H1 (cell line): ENCODE measurements at regions not wholly inside any gene's neighbourhood (a gene's known extent, or its start where the extent isn't known, plus 50 kb on each side); places are given as distances from the start of the nearest gene placed in this dataset.

ENCODE experiments used
- CTCF ChIA-PET: fragments of 300-600 bp; sonication (Branson Sonifier 250); formaldehyde crosslinking; loops from one replicate; lab custom pipeline; 2021; ENCODE audit not compliant: partially characterized antibody; lab: Charles Lee
- POLR2A ChIA-PET: fragments of 300-600 bp; sonication (Branson Sonifier 250); formaldehyde crosslinking; loops from one replicate; lab custom pipeline; 2021; ENCODE audit warnings: inconsistent platforms; ENCODE audit not compliant: partially characterized antibody; lab: Charles Lee
- DNase-seq, 2 experiments: peaks; one replicate each; pipeline versions ENCODE4 v3.0.0 to v3.0.0-alpha.2; 2010 to 2022; ENCODE audit warnings: low spot score in 2 of 2, low read depth in 1 of 2, mixed read lengths in 1 of 2
- FAIRE-seq: peaks from 2 replicates; lab custom pipeline; 2011; peaks lifted over from hg19 to GRCh38; lab: Jason Lieb, UNC
- H2AFZ ChIP-seq: 2 replicates; pipeline ENCODE4 v1.8.1; 2012; ENCODE audit warnings: low read length, inconsistent platforms
- H2AK5ac ChIP-seq: 2 replicates; pipeline ENCODE4 v1.6.1; 2013; ENCODE audit warnings: low read depth, low read length
- H2BK120ac ChIP-seq: replicated peaks from 2 replicates; pipeline ENCODE3; 2013; ENCODE audit warnings: low read depth, low read length, inconsistent platforms
- H2BK12ac ChIP-seq: 2 replicates; pipeline ENCODE4 v1.6.1; 2013; ENCODE audit warnings: low read depth, low read length
- H2BK15ac ChIP-seq: 2 replicates; pipeline ENCODE4 v1.6.1; 2013; ENCODE audit warnings: low read length
- H2BK20ac ChIP-seq: 2 replicates; pipeline ENCODE4 v1.6.1; 2013; ENCODE audit warnings: low read length
- H2BK5ac ChIP-seq: 2 replicates; pipeline ENCODE4 v1.6.1; 2013; ENCODE audit warnings: low read depth, low read length
- H3K14ac ChIP-seq: 2 replicates; pipeline ENCODE4 v1.6.1; 2013; ENCODE audit warnings: inconsistent platforms; ENCODE audit not compliant: insufficient read length
- H3K18ac ChIP-seq: 2 replicates; pipeline ENCODE4 v1.6.1; 2013; ENCODE audit warnings: low read length; ENCODE audit errors: extremely low read depth
- H3K23ac ChIP-seq: 2 replicates; pipeline ENCODE4 v1.6.1; 2013; ENCODE audit warnings: inconsistent platforms; ENCODE audit not compliant: insufficient read length
- H3K23me2 ChIP-seq: 2 replicates; pipeline ENCODE4 v1.6.1; 2013; ENCODE audit warnings: low read depth, low read length
- H3K27ac ChIP-seq: 2 replicates; pipeline ENCODE4 v1.6.1; 2011; ENCODE audit warnings: low read depth, low read length, inconsistent platforms
- H3K27me3 ChIP-seq, 4 experiments: replicated peaks in 1 of 4; 1 replicate in 1 of 4; 2 replicates in 3 of 4; pipeline versions ENCODE4 v1.6.1 to v1.8.1; 2011 to 2013; ENCODE audit warnings: low read length in 3 of 4, mild to moderate bottlenecking in 3 of 4, inconsistent platforms in 2 of 4, mixed read lengths in 2 of 4, moderate library complexity in 1 of 4; ENCODE audit not compliant: control insufficient read depth in 3 of 4, insufficient read depth in 3 of 4; ENCODE audit errors: extremely low read depth in 1 of 4
- H3K36me3 ChIP-seq, 4 experiments: 2 replicates each; pipeline versions ENCODE4 v1.6.1 to v1.8.1; 2011 to 2013; ENCODE audit warnings: mild to moderate bottlenecking in 4 of 4, low read length in 3 of 4, moderate library complexity in 2 of 4, control low read depth in 1 of 4, inconsistent platforms in 1 of 4; ENCODE audit not compliant: insufficient read depth in 4 of 4, control insufficient read depth in 2 of 4
- H3K4ac ChIP-seq: replicated peaks from 2 replicates; pipeline ENCODE3; 2013; ENCODE audit warnings: low read length, low read depth, mixed read lengths, inconsistent platforms; ENCODE audit not compliant: insufficient read length
- H3K4me1 ChIP-seq, 4 experiments: replicated peaks in 1 of 4; 1 replicate in 1 of 4; 2 replicates in 3 of 4; pipeline versions ENCODE4 v1.6.1 to v1.8.1; 2011 to 2013; ENCODE audit warnings: low read length in 3 of 4, inconsistent platforms in 2 of 4, mixed read lengths in 1 of 4; ENCODE audit not compliant: insufficient read depth in 4 of 4, control insufficient read depth in 3 of 4
- H3K4me2 ChIP-seq, 2 experiments: 2 replicates each; pipeline versions ENCODE4 v1.6.1 to v1.8.1; 2011 to 2013; ENCODE audit warnings: low read depth in 2 of 2, low read length in 2 of 2, control low read depth in 1 of 2, inconsistent platforms in 1 of 2, mild to moderate bottlenecking in 1 of 2; ENCODE audit not compliant: insufficient read depth in 1 of 2
- H3K4me3 ChIP-seq, 4 experiments: fragments of 200-600, 300-600 bp in 1 of 4; sonication (generic), shearing (Covaris generic), sonication (Bioruptor Twin) in 1 of 4; 2 replicates each; pipeline versions ENCODE4 v1.5.1 to v1.8.1; 2011 to 2016; ENCODE audit warnings: low read length in 4 of 4, low read depth in 3 of 4, control low read depth in 2 of 4, inconsistent platforms in 2 of 4, mild to moderate bottlenecking in 2 of 4, mixed read lengths in 1 of 4, moderate library complexity in 1 of 4; ENCODE audit not compliant: insufficient read depth in 2 of 4; ENCODE audit errors: extremely low read depth in 1 of 4
- H3K56ac ChIP-seq: replicated peaks from 2 replicates; pipeline ENCODE3; 2013; ENCODE audit warnings: low read depth, mild to moderate bottlenecking, mixed read lengths, low read length, inconsistent platforms; ENCODE audit not compliant: insufficient read length
- H3K79me1 ChIP-seq: 2 replicates; pipeline ENCODE4 v1.6.1; 2013; ENCODE audit warnings: low read depth, low read length, control low read depth
- H3K79me2 ChIP-seq, 2 experiments: 2 replicates each; pipeline versions ENCODE4 v1.6.1 to v1.8.1; 2012 to 2013; ENCODE audit warnings: low read length in 2 of 2, mild to moderate bottlenecking in 2 of 2, inconsistent platforms in 1 of 2; ENCODE audit not compliant: insufficient read depth in 2 of 2, control insufficient read depth in 1 of 2
- H3K9ac ChIP-seq, 4 experiments: replicated peaks in 1 of 4; 1 replicate in 1 of 4; 2 replicates in 3 of 4; pipeline versions ENCODE4 v1.6.1 to v1.8.1; 2011 to 2013; ENCODE audit warnings: low read depth in 3 of 4, low read length in 3 of 4, control low read depth in 2 of 4, mild to moderate bottlenecking in 2 of 4, moderate library complexity in 2 of 4, inconsistent platforms in 1 of 4; ENCODE audit errors: extremely low read depth in 1 of 4
- H3K9me3 ChIP-seq, 2 experiments: 2 replicates each; pipeline versions ENCODE4 v1.6.1 to v1.8.1; 2012 to 2013; ENCODE audit warnings: mild to moderate bottlenecking in 2 of 2, moderate library complexity in 2 of 2, control low read depth in 1 of 2, inconsistent platforms in 1 of 2, low read depth in 1 of 2, low read length in 1 of 2, mixed read lengths in 1 of 2; ENCODE audit not compliant: insufficient read depth in 2 of 2
- H4K20me1 ChIP-seq, 2 experiments: replicated peaks in 1 of 2; 2 replicates each; pipeline versions ENCODE3 to v1.8.1; 2011 to 2013; ENCODE audit warnings: inconsistent platforms in 2 of 2, low read length in 2 of 2, mild to moderate bottlenecking in 1 of 2; ENCODE audit not compliant: insufficient read depth in 2 of 2, control insufficient read depth in 1 of 2
- H4K5ac ChIP-seq: 2 replicates; pipeline ENCODE4 v1.6.1; 2013; ENCODE audit warnings: low read length, low read depth, mixed read lengths, inconsistent platforms; ENCODE audit not compliant: insufficient read length
- H4K8ac ChIP-seq: 2 replicates; pipeline ENCODE4 v1.8.0; 2013; ENCODE audit warnings: mild to moderate bottlenecking, moderate library complexity, low read length, inconsistent platforms; ENCODE audit not compliant: insufficient read depth; ENCODE audit errors: extremely low read depth
- H4K91ac ChIP-seq: replicated peaks from 2 replicates; pipeline ENCODE3; 2013; ENCODE audit warnings: low read length, mixed read lengths, inconsistent platforms; ENCODE audit not compliant: insufficient read length
- BRCA1 ChIP-seq: IDR thresholded peaks from 2 replicates; pipeline ENCODE4 v1.6.1; 2012; ENCODE audit warnings: low read depth, low read length, improper control_type of control experiment
- KDM5A ChIP-seq: fragments of 200-600 bp; IDR thresholded peaks from 2 replicates; pipeline ENCODE4 v1.7.1; 2012; ENCODE audit warnings: mild to moderate bottlenecking, low read length, inconsistent platforms, mixed read lengths
- WGBS, 2 experiments: shearing (Covaris generic) in 1 of 2; methylation state at CpG; one replicate each; pipeline versions ENCODE4 v1.1.6 to v1.1.7; 2013 to 2015; ENCODE audit warnings: low lambda C conversion rate in 2 of 2, mixed read lengths in 2 of 2, inconsistent platforms in 1 of 2, low coverage in 1 of 2, missing lambda C conversion rate in 1 of 2; ENCODE audit not compliant: insufficient replicate concordance in 2 of 2, insufficient coverage in 1 of 2, insufficient read length in 1 of 2; ENCODE audit errors: extremely low coverage in 1 of 2, missing lambda C conversion rate in 1 of 2; 5-methylcytosine and 5-hydroxymethylcytosine counted together
- TF ChIP-seq, protein P1 (sequence below): IDR thresholded peaks from 2 replicates; pipeline ENCODE4 v1.6.1; 2012; ENCODE audit warnings: inconsistent platforms

DNA sequence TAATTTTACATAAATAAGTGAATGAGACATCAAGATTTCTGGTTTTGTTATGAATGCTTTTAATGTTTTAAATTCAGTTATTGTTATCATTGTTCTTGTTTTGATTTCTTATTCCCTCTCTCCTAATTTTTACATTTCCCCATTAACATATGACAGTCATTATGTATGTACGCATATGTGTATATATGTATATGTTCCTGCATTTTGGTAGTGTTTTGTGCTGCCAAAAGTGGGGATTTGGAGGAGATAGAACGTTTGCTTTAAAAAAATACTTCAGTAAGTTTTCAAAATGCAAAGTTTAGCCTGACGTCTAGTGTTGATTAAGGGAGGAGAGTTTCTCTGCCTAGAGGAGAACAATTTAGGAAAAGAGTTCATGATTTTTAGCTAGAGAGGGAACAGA lies 385.2 kb downstream of the EPHA4 start:
- Histone ChIP-seq H4K91ac (no peak overlapping the region), H2BK5ac (no peak overlapping the region), H4K20me1 (no peaks in the 10 kb centered on the region), H3K4me1 (peaks cover 0 to 6% (median 2%) of the 10 kb centered on the region in 4 experiments; a peak in 3 of 7 replicates), H3K36me3 (no peaks in the 10 kb centered on the region), H2BK20ac (no peak overlapping the region), H2AFZ (no peak overlapping the region), H3K18ac (no peak overlapping the region), H3K23me2 (no peaks in the 10 kb centered on the region), H3K23ac (no peak overlapping the region), H3K56ac (no peak overlapping the region), H3K9ac (no peak overlapping the region), H2BK15ac (no peak overlapping the region), H4K5ac (no peak overlapping the region), H3K9me3 (no peaks in the 10 kb centered on the region), H3K4me3 (no peak overlapping the region), H3K4me2 (no peak overlapping the region), H3K27me3 (no peaks in the 10 kb centered on the region), H3K79me2 (no peaks in the 10 kb centered on the region), H2BK12ac (no peak overlapping the region), H3K27ac (no peak overlapping the region), H2AK5ac (no peak overlapping the region), H4K8ac (no peak overlapping the region), H3K79me1 (no peaks in the 10 kb centered on the region), H2BK120ac (no peak overlapping the region), H3K14ac (no peak overlapping the region), H3K4ac (no peak overlapping the region)
- ChIA-PET POLR2A (no interaction called here), CTCF (no interaction called here)
- DNase-seq, result no peak
- no peak for FAIRE-seq
- 73% methylated on average over 3 of the region's 3 CpGs; no CpG with 5 or more reads in 1 of the 2 experiments for WGBS, 2 experiments
- TF ChIP-seq KDM5A (no peak), BRCA1 (no peak)
- TF ChIP-seq, protein P1, sequence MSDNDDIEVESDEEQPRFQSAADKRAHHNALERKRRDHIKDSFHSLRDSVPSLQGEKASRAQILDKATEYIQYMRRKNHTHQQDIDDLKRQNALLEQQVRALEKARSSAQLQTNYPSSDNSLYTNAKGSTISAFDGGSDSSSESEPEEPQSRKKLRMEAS, result no peak
